Transverse colon (tissue), 4 donors: ENCODE measurements at regions not wholly inside any gene's neighbourhood (a gene's known extent, or its start where the extent isn't known, plus 50 kb on each side); places are given as distances from the start of the nearest gene placed in this dataset.

Experiments
- EP300 ChIP-seq: sonication (generic); formaldehyde crosslinking; IDR thresholded peaks from one replicate; pipeline ENCODE4 v1.6.1; 2017; ENCODE audit warnings: antibody characterized with exemption, low read depth
- POLR2A ChIP-seq: fragments of 450-650 bp; IDR thresholded peaks from one replicate; pipeline ENCODE4 v1.6.1; 2016; ENCODE audit warnings: antibody characterized with exemption, mild to moderate bottlenecking, moderate library complexity
- POLR2AphosphoS5 ChIP-seq, 3 donors: sonication (generic); formaldehyde crosslinking; IDR thresholded peaks; one replicate each; pipeline ENCODE4 v1.6.1; 2016; ENCODE audit warnings: antibody characterized with exemption in 3 of 3
- TF ChIP-seq, protein P1 (sequence below), 5 experiments: fragments of 200-600 bp in 3 of 5; fragments of 450-650 bp in 2 of 5; sonication (generic) in 3 of 5; IDR thresholded peaks; 1 replicate in 2 of 5; 2 replicates in 3 of 5; pipeline ENCODE4 v1.5.1; 2016 to 2017; ENCODE audit warnings: antibody characterized with exemption in 5 of 5, inconsistent platforms in 3 of 5, mild to moderate bottlenecking in 2 of 5, moderate library complexity in 1 of 5

- TF ChIP-seq POLR2A (no peak), EP300 (no peak), POLR2AphosphoS5 (IDR thresholded peaks at IDR 0.05) (no peak)
- TF ChIP-seq, protein P1, sequence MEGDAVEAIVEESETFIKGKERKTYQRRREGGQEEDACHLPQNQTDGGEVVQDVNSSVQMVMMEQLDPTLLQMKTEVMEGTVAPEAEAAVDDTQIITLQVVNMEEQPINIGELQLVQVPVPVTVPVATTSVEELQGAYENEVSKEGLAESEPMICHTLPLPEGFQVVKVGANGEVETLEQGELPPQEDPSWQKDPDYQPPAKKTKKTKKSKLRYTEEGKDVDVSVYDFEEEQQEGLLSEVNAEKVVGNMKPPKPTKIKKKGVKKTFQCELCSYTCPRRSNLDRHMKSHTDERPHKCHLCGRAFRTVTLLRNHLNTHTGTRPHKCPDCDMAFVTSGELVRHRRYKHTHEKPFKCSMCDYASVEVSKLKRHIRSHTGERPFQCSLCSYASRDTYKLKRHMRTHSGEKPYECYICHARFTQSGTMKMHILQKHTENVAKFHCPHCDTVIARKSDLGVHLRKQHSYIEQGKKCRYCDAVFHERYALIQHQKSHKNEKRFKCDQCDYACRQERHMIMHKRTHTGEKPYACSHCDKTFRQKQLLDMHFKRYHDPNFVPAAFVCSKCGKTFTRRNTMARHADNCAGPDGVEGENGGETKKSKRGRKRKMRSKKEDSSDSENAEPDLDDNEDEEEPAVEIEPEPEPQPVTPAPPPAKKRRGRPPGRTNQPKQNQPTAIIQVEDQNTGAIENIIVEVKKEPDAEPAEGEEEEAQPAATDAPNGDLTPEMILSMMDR (IDR thresholded peaks at IDR 0.05) = no peak
Observed at GRCh38 chr1:25066731-25067517, 136.8 kb upstream of the RUNX3 start.
